Sigmoid colon (tissue), 4 donors: ENCODE measurements at regions not wholly inside any gene's neighbourhood (a gene's known extent, or its start where the extent isn't known, plus 50 kb on each side); places are given as distances from the start of the nearest gene placed in this dataset.

ENCODE experiments used
- CTCF ChIP-seq, 4 experiments: fragments of 450-650 bp in 3 of 4; fragments of 200-600 bp in 1 of 4; IDR thresholded peaks; one replicate each; pipeline ENCODE4 v1.5.1; 2016 to 2019; ENCODE audit warnings: antibody characterized with exemption in 4 of 4, mild to moderate bottlenecking in 3 of 4, moderate library complexity in 2 of 4
- EP300 ChIP-seq, 4 donors: sonication (generic); formaldehyde crosslinking; IDR thresholded peaks; one replicate each; pipeline ENCODE4 v1.6.1; 2017; ENCODE audit warnings: antibody characterized with exemption in 4 of 4

GRCh38 chr5:130270786-130271185 is 366.5 kb downstream of the CHSY3 start:
- TF ChIP-seq CTCF (IDR thresholded peaks at IDR 0.05) (no peak), EP300 (IDR thresholded peaks at IDR 0.05) (no peak)
